ENCODE measurements at regions not wholly inside any gene's neighbourhood (a gene's known extent, or its start where the extent isn't known, plus 50 kb on each side); places are given as distances from the start of the nearest gene placed in this dataset.

- TF ChIP-seq MTA2 (IDR thresholded peaks at IDR 0.05; ENCODE audit: low read depth) (no peak), NRF1 (conservative IDR thresholded peaks at IDR 0.05 in 1 of 2, IDR thresholded peaks at IDR 0.05 in 1 of 2) (no peak), GTF2F1 (IDR thresholded peaks at IDR 0.05; ENCODE audit: low read depth, low read length) (no peak), GATAD2A (IDR thresholded peaks at IDR 0.05) (no peak), ZNF384 (IDR thresholded peaks at IDR 0.05; ENCODE audit: low read depth, low read length) (no peak), BMI1 (IDR thresholded peaks at IDR 0.05; ENCODE audit: low read length) (no peak), RFX5 (IDR thresholded peaks at IDR 0.05; ENCODE audit: low read depth, low read length) (no peak), HMGXB4 (CRISPR knock-in tag; IDR thresholded peaks at IDR 0.05) (no peak), ATF3 (IDR thresholded peaks at IDR 0.05) (no peak), ATF3 (CRISPR knock-in tag; conservative IDR thresholded peaks at IDR 0.05) (no peak)
- TF ChIP-seq, protein P1, sequence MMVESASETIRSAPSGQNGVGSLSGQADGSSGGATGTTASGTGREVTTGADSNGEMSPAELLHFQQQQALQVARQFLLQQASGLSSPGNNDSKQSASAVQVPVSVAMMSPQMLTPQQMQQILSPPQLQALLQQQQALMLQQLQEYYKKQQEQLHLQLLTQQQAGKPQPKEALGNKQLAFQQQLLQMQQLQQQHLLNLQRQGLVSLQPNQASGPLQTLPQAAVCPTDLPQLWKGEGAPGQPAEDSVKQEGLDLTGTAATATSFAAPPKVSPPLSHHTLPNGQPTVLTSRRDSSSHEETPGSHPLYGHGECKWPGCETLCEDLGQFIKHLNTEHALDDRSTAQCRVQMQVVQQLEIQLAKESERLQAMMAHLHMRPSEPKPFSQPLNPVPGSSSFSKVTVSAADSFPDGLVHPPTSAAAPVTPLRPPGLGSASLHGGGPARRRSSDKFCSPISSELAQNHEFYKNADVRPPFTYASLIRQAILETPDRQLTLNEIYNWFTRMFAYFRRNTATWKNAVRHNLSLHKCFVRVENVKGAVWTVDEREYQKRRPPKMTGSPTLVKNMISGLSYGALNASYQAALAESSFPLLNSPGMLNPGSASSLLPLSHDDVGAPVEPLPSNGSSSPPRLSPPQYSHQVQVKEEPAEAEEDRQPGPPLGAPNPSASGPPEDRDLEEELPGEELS (CRISPR knock-in tag; IDR thresholded peaks at IDR 0.05; ENCODE audit: borderline replicate concordance) = no peak
These were observed 1036.6 kb downstream of the NAALADL2 start for GRCh38 chr3:175895731-175896130.

Data from K562 (cell line).